Smooth muscle cell (in vitro differentiated cells): ENCODE measurements at regions not wholly inside any gene's neighbourhood (a gene's known extent, or its start where the extent isn't known, plus 50 kb on each side); places are given as distances from the start of the nearest gene placed in this dataset.

Experiments used
- DNase-seq: peaks from one replicate; lab custom pipeline; 2025; ENCODE audit not compliant: unreplicated experiment; lab: John Stamatoyannopoulos, UW
- H2AFZ ChIP-seq: fragments of 200-600 bp; sonication (generic); 2 replicates; pipeline ENCODE4 v1.6.0; 2016; ENCODE audit warnings: antibody characterized with exemption, low read depth, mild to moderate bottlenecking
- H3F3A ChIP-seq: fragments of 200-600 bp; sonication (generic); 2 replicates; pipeline ENCODE4 v1.6.0; 2017; ENCODE audit warnings: antibody characterized with exemption, low read depth
- H3K27ac ChIP-seq: fragments of 200-600 bp; sonication (generic); 2 replicates; pipeline ENCODE4 v1.5.1; 2016; ENCODE audit warnings: low read depth, mild to moderate bottlenecking
- H3K27me3 ChIP-seq: fragments of 200-600 bp; sonication (generic); 2 replicates; pipeline ENCODE4 v1.6.1; 2016; ENCODE audit warnings: low read depth, mild to moderate bottlenecking
- H3K36me3 ChIP-seq: fragments of 200-600 bp; sonication (generic); 2 replicates; pipeline ENCODE4 v1.5.1; 2016; ENCODE audit warnings: low read depth
- H3K4me1 ChIP-seq: fragments of 200-600 bp; sonication (generic); 2 replicates; pipeline ENCODE4 v1.5.1; 2016; ENCODE audit warnings: low read depth
- H3K4me2 ChIP-seq: fragments of 200-600 bp; sonication (generic); 2 replicates; pipeline ENCODE4 v1.6.0; 2016; ENCODE audit warnings: mild to moderate bottlenecking
- H3K4me3 ChIP-seq: fragments of 200-600 bp; sonication (generic); 2 replicates; pipeline ENCODE4 v1.5.1; 2016; ENCODE audit warnings: mild to moderate bottlenecking
- H3K79me2 ChIP-seq: fragments of 200-600 bp; sonication (generic); 2 replicates; pipeline ENCODE4 v1.6.0; 2016; ENCODE audit warnings: low read depth, mild to moderate bottlenecking
- H3K9ac ChIP-seq: fragments of 200-600 bp; sonication (generic); 2 replicates; pipeline ENCODE4 v1.6.0; 2016; ENCODE audit warnings: low read depth
- H3K9me3 ChIP-seq: fragments of 200-600 bp; sonication (generic); replicated peaks from 2 replicates; pipeline ENCODE4 v1.5.1; 2016; ENCODE audit warnings: low read depth
- H4K20me1 ChIP-seq: fragments of 200-600 bp; sonication (generic); 2 replicates; pipeline ENCODE4 v1.6.0; 2016; ENCODE audit warnings: low read depth
- CTCF ChIP-seq: fragments of 200-600 bp; sonication (generic); IDR thresholded peaks from 2 replicates; pipeline ENCODE4 v1.5.1; 2017; ENCODE audit warnings: borderline replicate concordance, mild to moderate bottlenecking, antibody characterized with exemption; ENCODE audit not compliant: insufficient read depth, poor library complexity, severe bottlenecking
- WGBS: methylation state at CpG from one replicate; pipeline ENCODE4 v1.1.7; 2016; ENCODE audit warnings: low lambda C conversion rate; 5-methylcytosine and 5-hydroxymethylcytosine counted together

- H3K4me2 ChIP-seq: no peak overlapping the region
- no peak for DNase-seq
- WGBS: 82% methylated on average over 8 of the region's 8 CpGs
- peaks cover 7% of the 10 kb centered on the region for H3F3A ChIP-seq
- H3K36me3 ChIP-seq: no peaks in the 10 kb centered on the region
- H2AFZ ChIP-seq: no peak overlapping the region
- TF ChIP-seq CTCF: no peak
- H3K9me3 ChIP-seq: no peaks in the 10 kb centered on the region
- H3K27ac ChIP-seq: no peak overlapping the region
- no peak overlapping the region for H3K9ac ChIP-seq
- H3K27me3 ChIP-seq: no peaks in the 10 kb centered on the region
- no peaks in the 10 kb centered on the region for H4K20me1 ChIP-seq
- no peaks in the 10 kb centered on the region for H3K79me2 ChIP-seq
- no peaks in the 10 kb centered on the region for H3K4me1 ChIP-seq
- no peak overlapping the region for H3K4me3 ChIP-seq
Measured at GRCh38 chr5:166713295-166713694, 1578.2 kb upstream of the WWC1 start.

- TF ChIP-seq CTCF: no peak
- H3K27ac ChIP-seq: no peak overlapping the region
- H4K20me1 ChIP-seq: no peaks in the 10 kb centered on the region
- H2AFZ ChIP-seq: no peak overlapping the region
- H3K4me2 ChIP-seq: no peak overlapping the region
- no peak overlapping the region for H3K9ac ChIP-seq
- H3K79me2 ChIP-seq: no peaks in the 10 kb centered on the region
- H3K36me3 ChIP-seq: no peaks in the 10 kb centered on the region
- H3K9me3 ChIP-seq: no peaks in the 10 kb centered on the region
- no peaks in the 10 kb centered on the region for H3K27me3 ChIP-seq
- no peak for DNase-seq
- H3K4me3 ChIP-seq: no peak overlapping the region
- no peaks in the 10 kb centered on the region for H3K4me1 ChIP-seq
- WGBS: 95% methylated on average over 6 of the region's 6 CpGs
- no peaks in the 10 kb centered on the region for H3F3A ChIP-seq
Measured at GRCh38 chr5:166716856-166717492, 1574.5 kb upstream of the WWC1 start.

GRCh38 chr5:166719991-166720390 is 1571.5 kb upstream of the WWC1 start:
- no peak for TF ChIP-seq CTCF
- Histone ChIP-seq H3K36me3 (no peaks in the 10 kb centered on the region), H2AFZ (no peak overlapping the region), H3K9me3 (no peaks in the 10 kb centered on the region), H3K4me3 (no peak overlapping the region), H3K4me1 (no peaks in the 10 kb centered on the region), H3K9ac (no peak overlapping the region), H3F3A (no peaks in the 10 kb centered on the region), H4K20me1 (no peaks in the 10 kb centered on the region), H3K79me2 (no peaks in the 10 kb centered on the region), H3K27ac (no peak overlapping the region), H3K4me2 (no peak overlapping the region), H3K27me3 (no peaks in the 10 kb centered on the region)
- DNase-seq: no peak
- 35% methylated on average over 2 of the region's 2 CpGs for WGBS

- H4K20me1 ChIP-seq: no peaks in the 10 kb centered on the region
- no peaks in the 10 kb centered on the region for H3K4me1 ChIP-seq
- no peak overlapping the region for H3K4me3 ChIP-seq
- no peaks in the 10 kb centered on the region for H3K9me3 ChIP-seq
- H3K27ac ChIP-seq: peak overlapping the region; percentile 44
- DNase-seq: no peak
- no peak overlapping the region for H3K4me2 ChIP-seq
- H3F3A ChIP-seq: no peaks in the 10 kb centered on the region
- H3K27me3 ChIP-seq: no peaks in the 10 kb centered on the region
- 84% methylated on average over 2 of the region's 2 CpGs for WGBS
- TF ChIP-seq CTCF: no peak
- H3K9ac ChIP-seq: no peak overlapping the region
- no peaks in the 10 kb centered on the region for H3K36me3 ChIP-seq
- no peaks in the 10 kb centered on the region for H3K79me2 ChIP-seq
- H2AFZ ChIP-seq: no peak overlapping the region
Measured at GRCh38 chr5:166722939-166723338, 1568.5 kb upstream of the WWC1 start.
